ENCODE measurements at regions not wholly inside any gene's neighbourhood (a gene's known extent, or its start where the extent isn't known, plus 50 kb on each side); places are given as distances from the start of the nearest gene placed in this dataset.

DNA sequence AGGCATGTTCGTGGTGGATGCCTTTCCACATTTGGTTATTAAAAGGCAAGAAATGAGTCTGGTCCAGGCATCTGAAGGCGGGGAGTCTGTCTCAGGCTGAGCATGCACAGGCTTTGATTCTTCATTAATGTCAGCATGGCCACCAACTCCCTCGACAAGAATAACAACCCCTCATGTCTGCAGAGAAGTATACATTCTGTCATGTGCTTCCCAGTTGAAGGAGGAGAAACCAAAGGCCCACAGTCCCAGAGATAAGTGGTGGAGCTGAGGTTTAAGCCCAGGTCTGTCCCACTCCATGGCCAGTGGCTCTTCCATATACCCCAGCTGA lies 61.6 kb upstream of the LAPTM5 start:
- DNase-seq (no peak), ATAC-seq (no peak)

DNA sequence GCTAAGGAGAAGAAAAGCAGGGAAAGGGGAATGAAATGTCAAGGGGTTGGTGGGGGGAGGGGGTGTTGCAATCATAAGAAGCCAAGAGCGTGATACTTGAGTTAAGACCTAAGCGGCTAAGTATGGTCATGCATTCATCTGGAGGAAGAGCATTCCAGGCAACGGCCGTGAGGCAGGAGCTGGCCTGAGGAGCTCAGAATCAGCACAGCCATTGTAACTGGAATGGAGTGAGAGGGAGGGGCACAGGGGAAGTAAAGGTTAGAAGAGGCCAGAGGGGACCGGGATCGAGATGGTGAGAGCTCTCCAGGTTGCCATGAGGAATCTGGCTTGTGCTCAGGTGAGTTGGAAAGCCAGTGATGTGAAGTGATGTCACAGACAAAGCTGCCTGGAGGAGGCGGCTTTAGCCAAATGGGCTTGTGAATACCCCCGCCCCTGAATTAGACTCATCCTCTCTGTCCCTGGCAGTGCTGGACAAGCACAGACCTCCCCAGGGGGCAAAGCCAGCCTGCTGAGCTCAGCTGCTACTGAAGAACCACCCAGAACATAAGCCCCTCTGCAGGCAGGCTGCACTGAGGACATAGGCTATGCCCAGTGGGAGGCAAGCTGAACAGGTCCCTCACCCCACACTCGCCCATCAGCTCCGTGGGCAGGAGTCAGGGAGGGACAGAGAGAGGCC lies 61.1 kb upstream of the LAPTM5 start:
- ATAC-seq (no peak), DNase-seq (no peak)

DNA sequence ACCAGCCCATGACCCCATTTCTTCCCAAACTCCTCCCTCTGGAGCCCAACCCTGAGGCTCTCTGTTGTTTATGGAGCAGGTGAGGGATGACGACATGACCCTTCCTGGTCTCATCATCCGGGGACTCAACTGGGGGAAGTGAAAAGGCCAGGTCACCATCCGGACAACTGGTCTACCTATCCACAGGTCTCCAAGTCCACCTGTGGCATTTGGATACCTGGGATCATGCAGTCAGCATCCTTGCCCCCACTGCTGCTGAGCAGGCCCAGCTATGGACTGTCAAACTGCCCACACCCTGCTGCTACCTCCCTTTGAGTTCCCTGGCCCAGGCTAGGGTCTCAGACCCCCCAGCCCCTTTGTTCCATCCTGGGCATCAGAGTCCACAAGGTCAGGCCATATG lies 60.0 kb upstream of the LAPTM5 start:
- ATAC-seq (no peak), DNase-seq (no peak)

GRCh38 chr1:30817077-30817438 lies 59.5 kb upstream of the LAPTM5 start:
- ATAC-seq (no peak), DNase-seq (no peak)

GRCh38 chr1:30816211-30817076 lies 58.9 kb upstream of the LAPTM5 start:
- ATAC-seq (peak; percentile 40), DNase-seq (no peak)

DNA sequence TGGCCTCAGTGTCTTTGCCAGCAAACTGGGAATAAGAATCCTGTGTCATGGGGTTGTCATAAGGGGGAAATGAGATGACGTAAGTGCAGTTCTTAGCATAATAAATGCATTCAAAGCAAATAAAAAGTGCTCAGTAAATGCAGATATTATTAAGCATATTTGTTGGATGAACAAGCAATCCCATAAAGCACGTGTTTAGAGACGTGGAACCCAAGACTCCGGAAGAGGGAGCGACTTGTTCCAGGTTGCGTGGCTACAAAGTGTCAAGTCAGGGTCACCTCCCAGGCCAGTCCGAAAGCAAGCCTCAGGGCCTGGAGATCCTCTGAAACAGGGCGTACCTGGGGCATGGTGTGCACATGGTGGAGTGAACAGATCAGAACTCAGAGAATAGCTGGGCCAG lies 58.0 kb upstream of the LAPTM5 start:
- ATAC-seq (no peak), DNase-seq (no peak)

DNA sequence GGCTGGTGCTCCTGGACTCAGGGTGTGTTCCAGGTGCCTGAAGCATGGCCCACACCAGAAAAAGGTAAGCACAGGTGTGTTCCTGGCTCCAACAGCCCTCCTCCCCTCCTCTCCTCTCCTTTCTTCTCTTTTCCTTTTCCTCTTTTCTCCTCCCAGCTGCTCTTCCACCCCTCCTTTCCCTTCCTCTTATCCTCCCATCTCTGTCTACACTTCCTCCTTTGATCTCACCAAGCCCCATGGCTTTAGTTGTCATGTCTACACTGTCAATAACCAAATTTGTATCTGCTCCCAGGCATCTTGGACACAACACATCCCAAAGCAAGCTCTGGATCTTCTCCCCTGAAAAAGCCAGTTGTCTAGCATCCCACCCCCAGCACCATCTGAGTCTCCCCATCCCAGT lies 56.7 kb upstream of the LAPTM5 start:
- ATAC-seq = no peak

GRCh38 chr1:30812076-30812475 lies 54.5 kb upstream of the LAPTM5 start:
- ATAC-seq = no peak

More for the DNA sequence above, 56.7 kb upstream of the LAPTM5 start:
- DNase-seq = no peak

DNA sequence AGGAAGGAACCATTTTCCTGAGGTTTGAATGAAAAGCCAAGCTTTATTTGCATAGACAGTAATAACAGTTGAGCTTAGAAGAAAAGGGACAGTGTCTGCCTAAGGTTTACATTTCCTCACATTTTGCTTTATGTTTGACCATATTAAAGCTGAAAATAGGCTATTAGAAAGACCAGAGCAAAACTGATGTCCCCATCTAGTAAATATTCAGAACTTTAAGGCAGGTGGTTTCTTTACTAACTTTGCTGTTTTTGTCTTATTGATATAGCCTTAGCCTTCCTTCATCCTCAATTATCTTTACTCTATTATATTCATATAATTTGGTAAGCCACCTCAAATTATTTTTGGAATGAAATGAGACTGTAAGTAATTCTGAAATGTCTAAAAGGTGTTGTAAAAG lies 53.6 kb upstream of the LAPTM5 start:
- ATAC-seq (no peak), DNase-seq (no peak)

More at GRCh38 chr1:30812076-30812475, 54.5 kb upstream of the LAPTM5 start:
- no peak for DNase-seq

DNA sequence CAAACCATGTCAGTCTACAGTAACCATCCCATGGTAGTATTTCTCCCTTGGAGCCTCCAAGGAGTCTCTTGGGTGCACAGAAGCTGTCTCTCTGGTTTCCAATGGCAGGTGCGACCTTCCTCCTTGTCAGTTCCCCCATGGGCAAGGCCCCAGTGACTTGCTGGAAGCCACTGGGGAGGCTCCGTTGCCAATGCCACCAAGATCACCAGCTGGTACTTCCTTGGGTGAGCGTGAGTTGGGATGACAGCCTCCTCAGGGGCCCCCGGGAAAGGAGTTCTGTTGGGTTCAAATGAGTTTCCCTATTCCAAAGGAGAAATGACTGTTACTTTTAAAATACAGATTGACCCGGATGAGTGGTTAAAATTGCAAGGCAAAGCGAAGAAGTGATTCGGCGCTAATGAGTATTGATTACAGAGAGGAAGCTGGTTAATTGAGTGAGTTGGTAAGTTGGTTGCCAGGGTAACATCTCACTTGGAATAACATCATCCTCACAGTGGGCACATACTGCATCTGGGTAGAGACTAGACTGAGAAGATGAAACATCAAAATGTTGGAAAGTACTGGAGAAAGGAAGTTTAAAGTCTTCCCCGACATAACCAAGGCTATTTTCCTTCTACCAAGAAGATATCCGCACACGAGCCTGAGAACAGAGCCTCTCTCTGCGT lies 53.0 kb upstream of the LAPTM5 start:
- DNase-seq (no peak), ATAC-seq (no peak)

GRCh38 chr1:30809514-30810263 lies 52.1 kb upstream of the LAPTM5 start:
- DNase-seq (no peak), ATAC-seq (no peak)

GRCh38 chr1:30808067-30808662 lies 50.6 kb upstream of the LAPTM5 start:
- ATAC-seq (no peak), DNase-seq (no peak)

DNA sequence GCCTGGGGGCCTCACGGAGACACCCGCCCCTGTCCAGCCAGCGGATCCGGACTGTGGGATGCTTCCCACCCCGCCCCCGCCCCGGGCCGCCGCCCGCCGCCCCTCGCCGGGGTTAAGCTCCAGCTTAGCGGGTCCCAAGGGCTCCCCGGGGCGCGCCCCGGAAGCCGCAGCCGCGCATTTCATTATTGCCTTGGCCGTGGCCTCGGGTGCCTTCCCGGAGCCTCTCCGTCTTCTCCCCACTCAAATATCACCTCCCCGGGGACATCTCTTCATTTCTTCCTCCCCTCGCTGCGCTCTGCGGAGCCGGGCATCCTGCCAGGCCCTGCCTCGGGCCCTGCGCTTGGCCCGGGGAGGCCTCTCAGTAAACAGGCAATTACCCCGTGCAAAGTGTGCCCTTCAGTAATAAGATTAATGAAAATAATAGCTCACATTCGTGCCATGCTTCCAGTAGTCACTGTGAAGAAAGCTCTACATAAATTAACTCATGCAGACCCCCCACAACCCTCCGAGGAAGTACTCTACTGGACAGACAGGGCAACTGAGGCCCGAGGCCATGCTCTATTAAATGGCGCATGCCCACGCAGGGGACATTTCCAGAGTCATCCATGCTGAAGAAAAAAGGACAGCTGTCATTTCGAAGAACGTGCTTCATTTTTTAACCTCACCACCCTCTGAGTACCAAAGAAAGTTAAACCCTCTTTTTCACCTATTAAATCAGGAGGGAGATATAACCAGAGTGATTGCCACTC lies 49.9 kb upstream of the LAPTM5 start:
- ATAC-seq = no peak
- DNase-seq = no peak

All from stimulated activated naive CD8-positive, alpha-beta T cell treated with anti-CD3 and anti-CD28 coated beads, Interleukin-15, Interleukin-2, amounts not matched to agents 100 U/mL and 50 U/mL, for 24 hours (primary cell).